ENCODE measurements at regions not wholly inside any gene's neighbourhood (a gene's known extent, or its start where the extent isn't known, plus 50 kb on each side); places are given as distances from the start of the nearest gene placed in this dataset.

DNA sequence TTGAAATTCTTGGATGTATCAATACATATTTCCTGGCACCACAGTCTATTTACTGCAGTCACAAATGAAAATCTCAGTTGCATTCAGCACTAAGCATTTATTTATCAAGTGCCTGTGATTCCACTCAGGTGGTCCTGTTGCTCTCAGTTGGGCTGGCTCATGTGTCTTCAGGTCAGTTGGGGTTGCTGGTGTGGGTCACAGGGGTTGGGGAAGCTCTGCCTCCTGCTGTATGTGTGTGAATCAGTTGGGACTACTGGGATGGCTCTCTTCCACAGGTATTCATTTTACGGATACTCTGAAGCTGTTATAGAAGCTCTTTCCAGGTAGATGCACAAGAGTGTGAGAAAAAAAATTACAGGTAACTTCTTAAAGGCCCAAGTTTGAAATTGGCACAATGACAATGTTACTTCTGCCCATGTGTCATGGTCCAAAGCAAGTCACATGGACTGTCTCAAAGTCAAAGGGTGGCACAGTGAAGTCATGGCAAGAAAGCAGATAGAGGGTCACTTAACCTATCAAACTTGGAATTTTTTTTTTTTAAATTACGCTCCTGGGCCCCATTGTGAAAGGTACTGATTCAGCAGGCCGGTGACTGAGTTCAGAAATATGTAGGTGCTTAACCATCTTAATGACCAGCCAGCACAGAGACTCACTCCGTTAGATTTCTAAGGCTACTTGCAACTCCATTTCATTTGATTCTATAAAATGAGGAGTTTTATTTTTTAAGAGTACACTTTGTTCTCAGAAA lies 249.2 kb upstream of the GCFC2 start:
- 44% methylated on average over 4 of the region's 4 CpGs for WGBS (ENCODE audit: insufficient coverage, low coverage, low lambda C conversion rate, missing lambda C conversion rate)
- ATAC-seq, result no peak
- TF ChIP-seq, protein P1, sequence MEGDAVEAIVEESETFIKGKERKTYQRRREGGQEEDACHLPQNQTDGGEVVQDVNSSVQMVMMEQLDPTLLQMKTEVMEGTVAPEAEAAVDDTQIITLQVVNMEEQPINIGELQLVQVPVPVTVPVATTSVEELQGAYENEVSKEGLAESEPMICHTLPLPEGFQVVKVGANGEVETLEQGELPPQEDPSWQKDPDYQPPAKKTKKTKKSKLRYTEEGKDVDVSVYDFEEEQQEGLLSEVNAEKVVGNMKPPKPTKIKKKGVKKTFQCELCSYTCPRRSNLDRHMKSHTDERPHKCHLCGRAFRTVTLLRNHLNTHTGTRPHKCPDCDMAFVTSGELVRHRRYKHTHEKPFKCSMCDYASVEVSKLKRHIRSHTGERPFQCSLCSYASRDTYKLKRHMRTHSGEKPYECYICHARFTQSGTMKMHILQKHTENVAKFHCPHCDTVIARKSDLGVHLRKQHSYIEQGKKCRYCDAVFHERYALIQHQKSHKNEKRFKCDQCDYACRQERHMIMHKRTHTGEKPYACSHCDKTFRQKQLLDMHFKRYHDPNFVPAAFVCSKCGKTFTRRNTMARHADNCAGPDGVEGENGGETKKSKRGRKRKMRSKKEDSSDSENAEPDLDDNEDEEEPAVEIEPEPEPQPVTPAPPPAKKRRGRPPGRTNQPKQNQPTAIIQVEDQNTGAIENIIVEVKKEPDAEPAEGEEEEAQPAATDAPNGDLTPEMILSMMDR (IDR thresholded peaks at IDR 0.05), result no peak
- TF ChIP-seq POLR2A (IDR thresholded peaks at IDR 0.05), result no peak
- H3K9me3 ChIP-seq, result no peaks in the 10 kb centered on the region
- no peaks in the 10 kb centered on the region for H3K4me1 ChIP-seq
- H3K27me3 ChIP-seq, result no peaks in the 10 kb centered on the region
- no peak for DNase-seq
- intact Hi-C loops (cut with DNase I), result no loop called here
- H3K36me3 ChIP-seq, result no peaks in the 10 kb centered on the region
- no peak overlapping the region for H3K27ac ChIP-seq
- H3K4me3 ChIP-seq, result no peak overlapping the region

DNA sequence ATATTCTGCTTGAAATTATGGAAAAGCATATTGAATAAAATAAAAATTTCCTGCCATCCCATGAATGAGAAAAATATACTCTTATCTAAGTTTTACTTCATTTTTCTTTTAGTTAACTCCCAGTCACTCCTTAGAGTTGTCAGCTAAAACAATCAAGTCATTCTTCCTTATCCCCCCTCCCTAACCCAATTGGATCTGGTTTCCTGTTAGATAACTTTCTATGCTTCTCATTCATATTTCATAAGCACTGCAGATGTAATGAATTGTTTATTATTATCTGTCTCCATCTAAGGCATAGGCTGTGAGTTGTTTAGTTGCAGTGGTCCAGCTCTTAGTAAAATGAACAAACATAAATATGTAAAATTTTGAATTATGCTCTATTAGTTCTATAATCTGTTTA lies 244.0 kb upstream of the GCFC2 start:
- no peak overlapping the region for H3K4me3 ChIP-seq

DNA sequence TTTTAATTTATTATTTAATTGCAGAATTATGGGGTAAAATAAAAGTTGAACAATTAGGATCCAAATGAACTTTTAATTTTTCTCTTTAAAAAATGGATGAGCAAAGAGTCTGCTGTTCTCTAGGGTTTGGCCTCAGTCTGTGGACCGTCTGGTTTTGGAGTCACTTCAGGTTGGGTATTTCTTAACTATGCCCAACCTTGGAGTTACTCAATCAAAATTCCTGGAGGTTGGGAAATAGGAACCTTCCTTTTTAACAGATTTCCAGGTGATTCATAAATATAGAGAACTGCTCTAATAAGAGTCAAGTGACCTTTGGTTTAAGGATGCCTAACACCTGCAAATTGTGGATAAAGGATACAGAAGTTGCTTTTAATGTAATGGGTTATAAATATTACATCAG lies 241.5 kb upstream of the GCFC2 start:
- ATAC-seq (no peak), DNase-seq (no peak)
- Histone ChIP-seq H3K4me3 (no peak overlapping the region), H3K27ac (no peak overlapping the region), H3K27me3 (no peaks in the 10 kb centered on the region), H3K9me3 (no peaks in the 10 kb centered on the region), H3K36me3 (no peaks in the 10 kb centered on the region), H3K4me1 (no peaks in the 10 kb centered on the region)
- intact Hi-C loops (cut with DNase I), result no loop called here
- 6% methylated on average over 1 of the region's 1 CpG for WGBS (ENCODE audit: insufficient coverage, low coverage, low lambda C conversion rate, missing lambda C conversion rate)
- TF ChIP-seq, protein P1 (IDR thresholded peaks at IDR 0.05), result no peak
- TF ChIP-seq POLR2A (IDR thresholded peaks at IDR 0.05), result no peak

More for the DNA sequence above, 244.0 kb upstream of the GCFC2 start:
- intact Hi-C loops (cut with DNase I), result no loop called here
- no peak for DNase-seq
- no peak for ATAC-seq
- no peaks in the 10 kb centered on the region for H3K36me3 ChIP-seq
- no peak overlapping the region for H3K27ac ChIP-seq
- H3K9me3 ChIP-seq, result no peaks in the 10 kb centered on the region
- TF ChIP-seq, protein P1 (IDR thresholded peaks at IDR 0.05), result no peak
- TF ChIP-seq POLR2A (IDR thresholded peaks at IDR 0.05), result no peak
- H3K27me3 ChIP-seq, result no peaks in the 10 kb centered on the region
- H3K4me1 ChIP-seq, result no peaks in the 10 kb centered on the region

DNA sequence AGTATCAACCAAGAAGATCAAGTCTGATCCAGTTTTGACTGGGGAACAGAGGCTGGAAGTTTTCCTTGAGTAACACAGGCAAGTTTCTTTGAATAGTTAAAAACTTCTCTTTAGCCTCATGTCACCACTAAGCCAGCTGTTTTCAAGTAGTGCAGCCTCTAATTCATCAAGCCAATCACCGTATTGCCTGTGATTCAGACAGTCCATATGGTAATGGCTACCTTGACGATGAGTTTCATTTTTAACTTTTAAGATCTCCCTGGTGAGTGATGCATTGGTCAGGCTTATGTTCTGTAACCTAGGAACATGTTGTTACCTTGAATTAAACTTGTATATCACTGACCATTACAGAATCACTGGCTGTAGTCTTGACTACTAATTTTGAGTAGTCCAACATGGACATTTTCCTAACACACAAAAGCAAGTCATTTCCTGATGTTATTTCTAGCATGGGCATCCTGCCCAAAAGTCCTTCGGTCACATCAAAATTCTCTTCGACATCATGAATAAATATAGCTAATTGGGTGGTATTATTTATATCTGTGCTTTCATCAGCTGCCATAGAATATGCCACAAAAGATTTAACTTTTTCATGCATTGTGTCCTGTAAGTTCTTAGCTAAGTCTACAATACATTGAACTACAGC lies 238.8 kb upstream of the GCFC2 start:
- Histone ChIP-seq H3K4me1 (no peaks in the 10 kb centered on the region), H3K27ac (no peak overlapping the region), H3K27me3 (no peaks in the 10 kb centered on the region), H3K36me3 (no peaks in the 10 kb centered on the region), H3K4me3 (no peak overlapping the region), H3K9me3 (no peaks in the 10 kb centered on the region)
- TF ChIP-seq POLR2A (IDR thresholded peaks at IDR 0.05), result no peak
- TF ChIP-seq, protein P1 (IDR thresholded peaks at IDR 0.05), result no peak
- WGBS (ENCODE audit: insufficient coverage, low coverage, low lambda C conversion rate, missing lambda C conversion rate), result 67% methylated on average over 4 of the region's 4 CpGs
- no peak for ATAC-seq
- DNase-seq, result no peak
- intact Hi-C loops (cut with DNase I), result no loop called here

Data from right lobe of liver (tissue), 6 donors.